ENCODE measurements at regions not wholly inside any gene's neighbourhood (a gene's known extent, or its start where the extent isn't known, plus 50 kb on each side); places are given as distances from the start of the nearest gene placed in this dataset.
A peak's percentile ranks its signal among the peaks of the same experiment; 100 is the strongest.
"Not testable (repeated sequence)": the region's sequence is repeated elsewhere in the genome, so short reads cannot be mapped to it uniquely, and the experiment has no call there.

- ATAC-seq (ENCODE audit: low read depth) (peak; percentile 72; the same call in 2 of the 3 replicates), DNase-seq (ENCODE audit: low spot score) (no peak)
- TF ChIP-seq CTCF (IDR thresholded peaks at IDR 0.05; ENCODE audit: poor library complexity, severe bottlenecking) = no peak
Observed at GRCh38 chr1:196114193-196114592, 494.0 kb downstream of the KCNT2 start.

GRCh38 chr1:196108990-196109389 lies 499.2 kb downstream of the KCNT2 start:
- DNase-seq (ENCODE audit: low spot score); H3K27me3 ChIP-seq (ENCODE audit: insufficient read depth, poor library complexity, severe bottlenecking); H3K4me3 ChIP-seq (ENCODE audit: severe bottlenecking); H3K27ac ChIP-seq (ENCODE audit: poor library complexity, severe bottlenecking); H3K9me3 ChIP-seq (ENCODE audit: severe bottlenecking); ATAC-seq (ENCODE audit: low read depth); H3K36me3 ChIP-seq (ENCODE audit: low read depth); H3K4me1 ChIP-seq (ENCODE audit: insufficient read depth, poor library complexity, severe bottlenecking): not testable (repeated sequence)

More at GRCh38 chr1:196114193-196114592, 494.0 kb downstream of the KCNT2 start:
- Histone ChIP-seq H3K27me3 (ENCODE audit: insufficient read depth, poor library complexity, severe bottlenecking) (no peaks in the 10 kb centered on the region), H3K4me1 (ENCODE audit: insufficient read depth, poor library complexity, severe bottlenecking) (no peaks in the 10 kb centered on the region), H3K9me3 (ENCODE audit: severe bottlenecking) (no peaks in the 10 kb centered on the region), H3K36me3 (ENCODE audit: low read depth) (no peaks in the 10 kb centered on the region), H3K4me3 (ENCODE audit: severe bottlenecking) (no peak overlapping the region), H3K27ac (ENCODE audit: poor library complexity, severe bottlenecking) (no peak overlapping the region)

GRCh38 chr1:196105901-196106300 lies 502.3 kb downstream of the KCNT2 start:
- TF ChIP-seq CTCF (IDR thresholded peaks at IDR 0.05; ENCODE audit: poor library complexity, severe bottlenecking) = no peak
- no peaks in the 10 kb centered on the region for H3K27me3 ChIP-seq (ENCODE audit: insufficient read depth, poor library complexity, severe bottlenecking)
- no peaks in the 10 kb centered on the region for H3K4me1 ChIP-seq (ENCODE audit: insufficient read depth, poor library complexity, severe bottlenecking)
- DNase-seq (ENCODE audit: low spot score) (no peak), ATAC-seq (ENCODE audit: low read depth) (no peak)
- peaks cover 2% of the 10 kb centered on the region for H3K9me3 ChIP-seq (ENCODE audit: severe bottlenecking)
- no peak overlapping the region for H3K4me3 ChIP-seq (ENCODE audit: severe bottlenecking)
- H3K27ac ChIP-seq (ENCODE audit: poor library complexity, severe bottlenecking) = no peak overlapping the region
- no peaks in the 10 kb centered on the region for H3K36me3 ChIP-seq (ENCODE audit: low read depth)

GRCh38 chr1:196102826-196103225 lies 505.4 kb downstream of the KCNT2 start:
- H3K4me3 ChIP-seq (ENCODE audit: severe bottlenecking) = no peak overlapping the region
- peaks cover 2% of the 10 kb centered on the region for H3K9me3 ChIP-seq (ENCODE audit: severe bottlenecking)
- H3K27me3 ChIP-seq (ENCODE audit: insufficient read depth, poor library complexity, severe bottlenecking) = no peaks in the 10 kb centered on the region
- H3K4me1 ChIP-seq (ENCODE audit: insufficient read depth, poor library complexity, severe bottlenecking) = no peaks in the 10 kb centered on the region
- no peak for TF ChIP-seq CTCF (IDR thresholded peaks at IDR 0.05; ENCODE audit: poor library complexity, severe bottlenecking)
- DNase-seq (ENCODE audit: low spot score) (no peak), ATAC-seq (ENCODE audit: low read depth) (no peak)
- H3K27ac ChIP-seq (ENCODE audit: poor library complexity, severe bottlenecking) = no peak overlapping the region
- no peaks in the 10 kb centered on the region for H3K36me3 ChIP-seq (ENCODE audit: low read depth)

- ATAC-seq (ENCODE audit: low read depth) = no peak
- Histone ChIP-seq H3K36me3 (ENCODE audit: low read depth) (no peaks in the 10 kb centered on the region), H3K27ac (ENCODE audit: poor library complexity, severe bottlenecking) (no peak overlapping the region), H3K4me1 (ENCODE audit: insufficient read depth, poor library complexity, severe bottlenecking) (no peaks in the 10 kb centered on the region), H3K4me3 (ENCODE audit: severe bottlenecking) (no peak overlapping the region), H3K9me3 (ENCODE audit: severe bottlenecking) (no peaks in the 10 kb centered on the region), H3K27me3 (ENCODE audit: insufficient read depth, poor library complexity, severe bottlenecking) (no peaks in the 10 kb centered on the region)
- no peak for TF ChIP-seq CTCF (IDR thresholded peaks at IDR 0.05; ENCODE audit: poor library complexity, severe bottlenecking)
- no peak for DNase-seq (ENCODE audit: low spot score)
Observed at GRCh38 chr1:196098000-196098399, 510.2 kb downstream of the KCNT2 start.

Measured in RWPE2 (cell line).